ENCODE measurements at regions not wholly inside any gene's neighbourhood (a gene's known extent, or its start where the extent isn't known, plus 50 kb on each side); places are given as distances from the start of the nearest gene placed in this dataset.

DNA sequence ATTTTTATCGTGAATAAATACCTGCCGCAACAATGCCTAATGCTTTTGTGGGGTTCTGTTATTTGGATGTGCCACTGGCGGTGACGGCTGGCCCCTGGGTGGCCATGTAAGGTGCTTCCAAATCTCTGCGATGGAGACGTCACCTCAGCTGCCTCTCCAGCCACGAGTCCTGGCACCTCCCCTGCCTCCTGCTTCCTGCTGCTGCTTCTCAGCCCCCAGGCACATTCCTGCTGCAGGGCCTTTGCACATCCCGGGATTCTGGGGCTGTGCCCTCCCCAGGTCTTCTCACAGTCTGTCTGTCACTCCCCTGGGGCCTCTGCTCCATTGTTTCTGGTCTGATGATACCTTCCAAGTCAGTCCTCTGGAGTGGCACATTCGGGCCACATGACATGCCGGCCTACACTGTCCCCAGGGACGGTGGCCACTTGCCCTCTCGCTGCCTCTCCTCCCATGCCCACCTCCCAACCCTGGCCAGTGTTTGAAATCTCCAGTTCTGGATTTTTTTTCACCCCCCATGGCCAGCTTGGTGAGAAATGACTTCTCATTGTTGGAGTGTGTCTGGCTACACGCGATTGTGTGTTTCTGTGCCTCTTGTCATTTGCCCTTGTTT is 151.8 kb downstream of the KIF26A start:
- TF ChIP-seq, protein P1, sequence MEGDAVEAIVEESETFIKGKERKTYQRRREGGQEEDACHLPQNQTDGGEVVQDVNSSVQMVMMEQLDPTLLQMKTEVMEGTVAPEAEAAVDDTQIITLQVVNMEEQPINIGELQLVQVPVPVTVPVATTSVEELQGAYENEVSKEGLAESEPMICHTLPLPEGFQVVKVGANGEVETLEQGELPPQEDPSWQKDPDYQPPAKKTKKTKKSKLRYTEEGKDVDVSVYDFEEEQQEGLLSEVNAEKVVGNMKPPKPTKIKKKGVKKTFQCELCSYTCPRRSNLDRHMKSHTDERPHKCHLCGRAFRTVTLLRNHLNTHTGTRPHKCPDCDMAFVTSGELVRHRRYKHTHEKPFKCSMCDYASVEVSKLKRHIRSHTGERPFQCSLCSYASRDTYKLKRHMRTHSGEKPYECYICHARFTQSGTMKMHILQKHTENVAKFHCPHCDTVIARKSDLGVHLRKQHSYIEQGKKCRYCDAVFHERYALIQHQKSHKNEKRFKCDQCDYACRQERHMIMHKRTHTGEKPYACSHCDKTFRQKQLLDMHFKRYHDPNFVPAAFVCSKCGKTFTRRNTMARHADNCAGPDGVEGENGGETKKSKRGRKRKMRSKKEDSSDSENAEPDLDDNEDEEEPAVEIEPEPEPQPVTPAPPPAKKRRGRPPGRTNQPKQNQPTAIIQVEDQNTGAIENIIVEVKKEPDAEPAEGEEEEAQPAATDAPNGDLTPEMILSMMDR (IDR thresholded peaks at IDR 0.05; ENCODE audit: borderline replicate concordance, insufficient read depth, low read depth, low read length), result no peak
- H3K4me3 ChIP-seq (ENCODE audit: low read depth, low read length), result no peak overlapping the region

DNA sequence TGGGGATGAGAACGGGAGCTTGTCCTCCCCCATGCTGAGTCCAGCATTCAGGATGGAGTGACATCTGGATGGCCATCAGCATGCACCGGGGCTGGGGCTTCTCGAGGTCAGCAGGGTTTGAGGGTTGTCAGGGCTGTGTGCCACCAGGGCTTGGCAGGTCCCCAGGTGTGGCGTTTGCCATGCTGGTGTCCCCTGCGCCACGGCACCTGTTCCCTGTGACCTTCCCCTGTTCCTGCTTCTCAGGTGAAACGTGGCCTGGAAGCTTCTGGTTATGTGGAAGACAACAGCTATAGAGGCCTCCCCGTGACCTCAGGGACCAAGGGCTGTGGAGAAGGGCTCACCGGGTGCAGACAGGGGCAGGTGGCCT is 152.4 kb downstream of the KIF26A start:
- no peak overlapping the region for H3K4me3 ChIP-seq (ENCODE audit: low read depth, low read length)
- TF ChIP-seq, protein P1 (IDR thresholded peaks at IDR 0.05; ENCODE audit: borderline replicate concordance, insufficient read depth, low read depth, low read length), result no peak

DNA sequence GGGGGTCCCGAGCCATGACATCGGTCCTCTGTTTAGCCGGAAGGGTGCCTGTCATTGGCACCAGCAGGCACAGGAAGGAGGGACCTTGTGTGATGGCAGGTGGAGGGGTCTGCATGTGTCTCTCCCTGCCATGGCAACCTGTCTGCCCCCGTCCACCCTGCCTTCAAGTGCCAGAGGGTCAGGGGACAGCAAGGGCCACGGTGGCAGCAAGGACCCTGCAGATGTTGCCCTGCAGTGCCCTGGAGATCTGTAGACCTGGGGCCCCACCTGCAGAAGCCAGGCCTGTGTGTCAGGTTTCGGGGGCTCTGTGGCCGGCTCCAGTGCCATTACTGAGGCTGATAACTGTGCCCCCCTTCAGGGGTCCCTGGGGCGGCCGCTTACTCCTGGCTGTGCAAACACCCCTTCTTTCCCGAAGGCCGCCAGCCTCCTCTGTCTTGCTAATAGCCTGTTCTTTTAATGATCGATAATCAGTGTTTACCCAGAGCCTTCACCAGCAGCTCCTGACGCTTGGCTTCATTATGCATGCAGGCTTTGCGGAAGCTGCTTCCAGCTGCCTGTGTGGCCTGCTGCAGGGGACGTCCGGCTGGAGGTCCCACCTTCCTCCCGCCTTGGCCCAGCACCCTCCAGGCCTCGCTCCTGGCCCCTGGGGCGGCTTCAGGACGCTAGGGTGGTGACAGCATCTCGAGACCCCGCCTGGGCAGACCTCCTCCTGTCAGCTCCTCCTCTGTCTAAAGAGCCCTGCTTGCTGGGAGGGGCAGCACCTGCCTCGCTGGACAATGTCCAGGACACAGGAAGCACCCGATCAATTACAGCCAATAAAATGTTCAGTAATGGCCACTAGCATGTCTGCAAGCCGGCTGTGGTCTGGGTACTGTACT is 153.0 kb downstream of the KIF26A start:
- H3K4me3 ChIP-seq (ENCODE audit: low read depth, low read length), result no peak overlapping the region
- TF ChIP-seq, protein P1 (IDR thresholded peaks at IDR 0.05; ENCODE audit: borderline replicate concordance, insufficient read depth, low read depth, low read length), result no peak

DNA sequence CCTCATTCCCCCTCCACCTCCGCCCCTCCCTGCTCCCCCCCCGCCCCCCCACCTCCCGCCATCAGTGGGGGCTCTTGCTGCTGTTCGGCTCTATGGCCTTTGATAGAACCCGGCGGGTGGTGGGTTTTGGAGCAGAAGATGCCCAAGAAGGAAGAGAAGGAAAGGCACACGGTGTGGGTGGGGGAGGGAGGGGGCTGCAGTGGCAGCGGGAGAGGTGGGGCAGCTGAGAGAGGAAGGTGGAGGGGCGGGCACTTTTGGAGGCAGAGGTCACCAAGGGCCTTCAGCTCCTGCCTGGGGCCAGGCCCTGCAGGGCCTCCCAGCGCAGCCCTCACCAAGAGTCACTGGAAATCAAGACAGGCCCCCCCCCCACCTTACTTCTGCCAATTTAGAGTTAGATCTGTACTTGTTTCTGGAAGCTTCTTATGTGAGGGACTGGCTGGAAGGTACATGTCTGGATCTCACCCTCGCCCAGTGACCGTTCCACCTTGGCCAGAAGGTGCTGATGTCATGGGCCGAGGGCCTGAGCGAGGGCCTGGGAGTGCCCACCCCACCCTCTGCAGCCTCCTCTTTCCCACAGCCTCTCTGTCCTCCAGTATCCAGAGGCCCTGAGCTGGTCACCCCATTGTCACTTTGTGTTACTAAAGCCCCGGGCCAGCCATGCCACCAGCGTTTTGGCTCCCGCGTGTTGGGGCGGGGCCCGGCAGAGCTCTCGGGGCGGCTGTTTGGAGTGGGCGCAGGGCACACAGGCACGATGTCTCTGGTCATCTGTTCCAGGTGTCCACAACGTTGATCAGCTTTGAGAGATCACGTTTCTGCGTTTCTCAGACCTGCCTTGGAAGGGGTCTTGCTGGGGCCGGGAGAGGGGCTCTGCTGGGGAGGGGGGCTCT is 153.9 kb downstream of the KIF26A start:
- no peak overlapping the region for H3K4me3 ChIP-seq (ENCODE audit: low read depth, low read length)
- TF ChIP-seq, protein P1 (IDR thresholded peaks at IDR 0.05; ENCODE audit: borderline replicate concordance, insufficient read depth, low read depth, low read length), result no peak

DNA sequence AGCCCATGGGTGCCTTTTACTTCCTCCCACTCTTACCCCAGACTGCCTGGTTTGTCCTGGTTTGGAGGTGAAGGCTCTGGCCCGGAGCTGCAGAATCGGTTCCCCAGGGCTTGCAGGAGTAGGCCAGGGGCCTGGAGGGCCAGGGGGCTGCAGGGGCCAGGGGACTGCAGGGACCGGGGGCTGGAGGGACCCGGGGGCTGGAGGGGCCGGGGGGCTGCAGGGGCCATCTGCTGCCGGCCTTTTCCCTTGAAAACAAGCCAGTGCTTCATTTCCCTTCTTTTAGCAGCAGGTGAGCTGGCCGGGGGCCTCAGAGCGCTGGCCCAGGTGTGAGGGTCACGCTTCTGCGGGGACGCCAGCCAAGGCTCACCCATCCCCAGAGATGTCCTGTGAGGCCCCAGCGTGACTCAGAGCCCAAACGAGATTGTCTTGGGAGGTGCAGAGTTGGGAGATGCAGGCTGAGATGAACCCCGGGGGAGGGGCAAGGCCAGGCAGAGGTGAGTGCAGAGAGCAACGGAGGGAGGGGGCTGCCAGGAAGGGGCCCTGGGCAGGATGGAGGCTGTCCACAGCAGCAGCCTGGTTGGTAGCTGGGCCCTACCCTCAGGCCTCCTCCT is 154.9 kb downstream of the KIF26A start:
- TF ChIP-seq, protein P1 (IDR thresholded peaks at IDR 0.05; ENCODE audit: borderline replicate concordance, insufficient read depth, low read depth, low read length), result no peak
- no peak overlapping the region for H3K4me3 ChIP-seq (ENCODE audit: low read depth, low read length)

DNA sequence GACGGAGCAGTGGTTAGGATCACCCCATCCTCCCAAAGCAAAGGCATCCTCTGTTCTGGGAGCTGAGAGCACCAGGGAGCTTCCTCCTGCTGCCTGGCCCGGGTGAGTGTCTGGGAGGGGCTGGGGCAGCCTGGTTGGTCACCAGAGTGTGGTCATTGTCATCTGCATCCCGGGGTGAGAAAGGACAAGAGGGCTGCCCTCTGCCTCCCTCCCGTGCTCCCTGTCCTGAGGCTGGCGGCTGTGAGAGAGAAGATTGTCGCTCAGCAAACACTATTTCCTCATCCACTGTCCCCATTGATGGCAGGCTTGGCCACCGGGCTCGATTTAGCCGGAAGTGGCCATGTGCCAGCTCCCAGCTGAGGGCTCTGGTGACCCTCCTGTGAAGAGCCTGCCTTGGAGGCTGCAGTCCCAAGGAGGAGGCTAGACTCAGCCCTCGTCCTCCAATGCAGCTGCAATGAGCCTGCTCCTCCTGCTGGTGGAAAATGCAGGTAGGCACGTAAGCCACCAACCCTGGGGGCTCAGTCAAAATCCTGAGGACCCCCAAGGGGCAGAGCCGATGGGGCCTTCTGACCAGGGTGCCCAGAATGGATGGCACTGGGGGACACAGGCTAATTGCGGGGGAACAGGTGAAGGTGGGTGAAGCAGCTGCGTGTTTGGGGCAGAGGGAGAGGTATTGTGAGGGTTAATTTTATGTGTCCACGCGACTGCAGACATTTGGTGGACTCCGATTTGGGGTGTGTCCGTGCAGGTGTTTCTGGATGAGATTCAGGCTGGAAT is 155.7 kb downstream of the KIF26A start:
- no peak overlapping the region for H3K4me3 ChIP-seq (ENCODE audit: low read depth, low read length)
- TF ChIP-seq, protein P1 (IDR thresholded peaks at IDR 0.05; ENCODE audit: borderline replicate concordance, insufficient read depth, low read depth, low read length), result no peak

All from GM12875 (cell line).